PFSK-1 (cell line): ENCODE measurements at regions not wholly inside any gene's neighbourhood (a gene's known extent, or its start where the extent isn't known, plus 50 kb on each side); places are given as distances from the start of the nearest gene placed in this dataset.

Source experiments
- FOXP2 ChIP-seq: optimal IDR thresholded peaks from 2 replicates; pipeline ENCODE3; 2011; ENCODE audit warnings: borderline replicate concordance, control low read depth, inconsistent platforms; ENCODE audit not compliant: insufficient read depth; ENCODE audit errors: extremely low read length, extremely low read depth
- POLR2AphosphoS5 ChIP-seq: IDR thresholded peaks from 2 replicates; pipeline ENCODE4 v1.6.1; 2012; ENCODE audit warnings: low read depth, mild to moderate bottlenecking, control low read depth, low read length, moderate library complexity
- REST ChIP-seq, 2 experiments: IDR thresholded peaks; 2 replicates each; pipeline versions ENCODE4 v1.6.1 to v1.8.0; 2011 to 2012; ENCODE audit warnings: low read depth in 2 of 2, low read length in 2 of 2, control low read depth in 1 of 2, inconsistent platforms in 1 of 2, mild to moderate bottlenecking in 1 of 2, moderate library complexity in 1 of 2; ENCODE audit not compliant: insufficient read depth in 1 of 2
- SIN3A ChIP-seq: IDR thresholded peaks from 2 replicates; pipeline ENCODE4 v1.6.1; 2012; ENCODE audit warnings: mild to moderate bottlenecking, low read length, moderate library complexity, borderline replicate concordance; ENCODE audit not compliant: insufficient read depth
- TAF1 ChIP-seq: IDR thresholded peaks from 2 replicates; pipeline ENCODE4 v1.6.1; 2012; ENCODE audit warnings: low read length, control low read depth, borderline replicate concordance; ENCODE audit not compliant: insufficient read depth

- TF ChIP-seq POLR2AphosphoS5 (no peak), FOXP2 (no peak), TAF1 (no peak), SIN3A (no peak), REST (IDR thresholded peaks at IDR 0.05; ENCODE audit: insufficient read depth in 1 of 2, low read depth in 2 of 2, low read length in 2 of 2) (no peak)
These were observed 1048.4 kb downstream of the BRD1 start for GRCh38 chr22:48779211-48779643.

- TF ChIP-seq POLR2AphosphoS5, result no peak
- TF ChIP-seq SIN3A, result no peak
- TF ChIP-seq REST (IDR thresholded peaks at IDR 0.05; ENCODE audit: insufficient read depth in 1 of 2, low read depth in 2 of 2, low read length in 2 of 2), result no peak
- TF ChIP-seq FOXP2, result no peak
- no peak for TF ChIP-seq TAF1
These were observed 1049.1 kb downstream of the BRD1 start for GRCh38 chr22:48778308-48779195.

DNA sequence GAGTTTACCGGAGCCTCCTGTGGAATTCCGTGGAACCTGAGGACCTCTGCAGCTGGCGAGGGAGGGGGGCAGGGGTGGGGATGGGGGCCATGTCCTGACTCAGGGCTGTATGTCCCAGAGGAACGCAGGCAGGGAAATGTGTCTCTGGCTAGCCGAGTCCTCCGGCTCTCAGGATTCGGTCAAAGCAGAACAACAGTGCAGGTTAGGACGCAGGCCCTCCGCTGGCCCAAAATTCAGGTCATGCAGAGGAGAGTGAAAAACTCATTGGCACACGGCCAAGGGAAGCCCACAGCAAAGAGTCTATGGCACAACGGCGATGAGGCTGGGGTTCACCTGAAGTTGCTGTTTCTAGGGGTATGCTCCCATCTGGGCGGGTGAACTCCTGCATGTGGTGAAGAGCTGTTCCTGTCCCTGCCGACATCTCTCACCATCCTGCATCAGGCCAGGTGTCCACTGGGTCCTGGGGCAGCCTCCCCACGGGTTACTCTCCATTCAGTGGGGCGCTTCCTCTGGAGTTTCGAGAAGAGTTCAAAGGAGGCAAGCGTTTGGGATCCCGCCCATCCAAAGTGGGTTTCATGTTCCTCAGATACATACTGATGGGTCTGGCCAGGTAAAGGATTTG, 1055.3 kb downstream of the BRD1 start:
- no peak for TF ChIP-seq REST (IDR thresholded peaks at IDR 0.05; ENCODE audit: insufficient read depth in 1 of 2, low read depth in 2 of 2, low read length in 2 of 2)
- no peak for TF ChIP-seq POLR2AphosphoS5
- no peak for TF ChIP-seq FOXP2
- no peak for TF ChIP-seq TAF1
- TF ChIP-seq SIN3A, result no peak

DNA sequence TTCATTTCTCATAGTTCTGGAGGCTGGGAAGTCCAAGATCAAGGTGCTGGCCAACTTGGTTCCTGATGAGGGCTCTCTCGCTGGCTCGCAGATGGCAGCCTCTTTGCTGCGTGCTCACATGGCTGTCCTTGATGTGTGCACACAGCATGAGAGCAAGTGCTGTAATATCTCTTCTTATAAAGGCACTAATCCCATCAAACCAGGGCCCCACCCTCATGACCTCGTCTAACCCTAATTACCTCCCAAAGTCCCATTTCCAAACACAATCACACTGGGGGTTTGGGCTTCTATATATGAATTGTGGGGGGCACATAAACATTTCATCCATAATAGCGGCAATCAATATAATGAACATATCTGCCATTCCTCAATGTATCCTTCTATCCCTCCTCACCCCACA, 1062.1 kb downstream of the BRD1 start:
- TF ChIP-seq REST (IDR thresholded peaks at IDR 0.05; ENCODE audit: insufficient read depth in 1 of 2, low read depth in 2 of 2, low read length in 2 of 2), result no peak
- TF ChIP-seq POLR2AphosphoS5, result no peak
- TF ChIP-seq FOXP2, result no peak
- TF ChIP-seq TAF1, result no peak
- no peak for TF ChIP-seq SIN3A
